Smooth muscle cell (in vitro differentiated cells): ENCODE measurements at regions not wholly inside any gene's neighbourhood (a gene's known extent, or its start where the extent isn't known, plus 50 kb on each side); places are given as distances from the start of the nearest gene placed in this dataset.
A peak's percentile ranks its signal among the peaks of the same experiment; 100 is the strongest.

Source experiments
- DNase-seq: peaks from one replicate; lab custom pipeline; 2025; ENCODE audit not compliant: unreplicated experiment; lab: John Stamatoyannopoulos, UW
- H2AFZ ChIP-seq: fragments of 200-600 bp; sonication (generic); 2 replicates; pipeline ENCODE4 v1.6.0; 2016; ENCODE audit warnings: antibody characterized with exemption, low read depth, mild to moderate bottlenecking
- H3F3A ChIP-seq: fragments of 200-600 bp; sonication (generic); 2 replicates; pipeline ENCODE4 v1.6.0; 2017; ENCODE audit warnings: antibody characterized with exemption, low read depth
- H3K27ac ChIP-seq: fragments of 200-600 bp; sonication (generic); 2 replicates; pipeline ENCODE4 v1.5.1; 2016; ENCODE audit warnings: low read depth, mild to moderate bottlenecking
- H3K27me3 ChIP-seq: fragments of 200-600 bp; sonication (generic); 2 replicates; pipeline ENCODE4 v1.6.1; 2016; ENCODE audit warnings: low read depth, mild to moderate bottlenecking
- H3K36me3 ChIP-seq: fragments of 200-600 bp; sonication (generic); 2 replicates; pipeline ENCODE4 v1.5.1; 2016; ENCODE audit warnings: low read depth
- H3K4me1 ChIP-seq: fragments of 200-600 bp; sonication (generic); 2 replicates; pipeline ENCODE4 v1.5.1; 2016; ENCODE audit warnings: low read depth
- H3K4me2 ChIP-seq: fragments of 200-600 bp; sonication (generic); 2 replicates; pipeline ENCODE4 v1.6.0; 2016; ENCODE audit warnings: mild to moderate bottlenecking
- H3K4me3 ChIP-seq: fragments of 200-600 bp; sonication (generic); 2 replicates; pipeline ENCODE4 v1.5.1; 2016; ENCODE audit warnings: mild to moderate bottlenecking
- H3K79me2 ChIP-seq: fragments of 200-600 bp; sonication (generic); 2 replicates; pipeline ENCODE4 v1.6.0; 2016; ENCODE audit warnings: low read depth, mild to moderate bottlenecking
- H3K9ac ChIP-seq: fragments of 200-600 bp; sonication (generic); 2 replicates; pipeline ENCODE4 v1.6.0; 2016; ENCODE audit warnings: low read depth
- H3K9me3 ChIP-seq: fragments of 200-600 bp; sonication (generic); replicated peaks from 2 replicates; pipeline ENCODE4 v1.5.1; 2016; ENCODE audit warnings: low read depth
- H4K20me1 ChIP-seq: fragments of 200-600 bp; sonication (generic); 2 replicates; pipeline ENCODE4 v1.6.0; 2016; ENCODE audit warnings: low read depth
- WGBS: methylation state at CpG from one replicate; pipeline ENCODE4 v1.1.7; 2016; ENCODE audit warnings: low lambda C conversion rate; 5-methylcytosine and 5-hydroxymethylcytosine counted together
- TF ChIP-seq, protein P1 (sequence below): fragments of 200-600 bp; sonication (generic); IDR thresholded peaks from 2 replicates; pipeline ENCODE4 v1.5.1; 2017; ENCODE audit warnings: borderline replicate concordance, mild to moderate bottlenecking, antibody characterized with exemption; ENCODE audit not compliant: insufficient read depth, poor library complexity, severe bottlenecking

DNA sequence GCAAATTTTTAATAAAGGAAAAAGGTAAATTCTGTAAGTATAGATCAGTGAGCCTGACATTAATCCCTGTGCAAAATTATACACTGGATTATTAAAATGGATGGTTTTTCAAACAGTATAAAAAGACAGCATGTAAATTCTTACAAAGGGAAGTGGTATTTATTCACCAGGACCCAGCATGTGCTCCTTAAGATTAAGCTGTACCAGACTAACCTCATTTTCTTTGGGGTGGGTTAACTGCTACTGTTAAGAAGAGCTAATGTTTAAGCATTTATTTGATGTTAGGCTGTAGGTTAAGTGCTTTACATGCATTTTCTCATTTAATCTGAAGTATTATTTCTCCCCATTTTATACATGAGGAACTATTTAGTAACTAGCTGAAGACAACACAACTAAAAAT lies 60.3 kb upstream of the RFX3 start:
- H3K4me1 ChIP-seq: no peaks in the 10 kb centered on the region
- TF ChIP-seq, protein P1, sequence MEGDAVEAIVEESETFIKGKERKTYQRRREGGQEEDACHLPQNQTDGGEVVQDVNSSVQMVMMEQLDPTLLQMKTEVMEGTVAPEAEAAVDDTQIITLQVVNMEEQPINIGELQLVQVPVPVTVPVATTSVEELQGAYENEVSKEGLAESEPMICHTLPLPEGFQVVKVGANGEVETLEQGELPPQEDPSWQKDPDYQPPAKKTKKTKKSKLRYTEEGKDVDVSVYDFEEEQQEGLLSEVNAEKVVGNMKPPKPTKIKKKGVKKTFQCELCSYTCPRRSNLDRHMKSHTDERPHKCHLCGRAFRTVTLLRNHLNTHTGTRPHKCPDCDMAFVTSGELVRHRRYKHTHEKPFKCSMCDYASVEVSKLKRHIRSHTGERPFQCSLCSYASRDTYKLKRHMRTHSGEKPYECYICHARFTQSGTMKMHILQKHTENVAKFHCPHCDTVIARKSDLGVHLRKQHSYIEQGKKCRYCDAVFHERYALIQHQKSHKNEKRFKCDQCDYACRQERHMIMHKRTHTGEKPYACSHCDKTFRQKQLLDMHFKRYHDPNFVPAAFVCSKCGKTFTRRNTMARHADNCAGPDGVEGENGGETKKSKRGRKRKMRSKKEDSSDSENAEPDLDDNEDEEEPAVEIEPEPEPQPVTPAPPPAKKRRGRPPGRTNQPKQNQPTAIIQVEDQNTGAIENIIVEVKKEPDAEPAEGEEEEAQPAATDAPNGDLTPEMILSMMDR: no peak
- H2AFZ ChIP-seq: no peak overlapping the region
- H3F3A ChIP-seq: no peaks in the 10 kb centered on the region
- no peaks in the 10 kb centered on the region for H3K79me2 ChIP-seq
- H4K20me1 ChIP-seq: no peaks in the 10 kb centered on the region
- no peak overlapping the region for H3K27ac ChIP-seq
- H3K9ac ChIP-seq: no peak overlapping the region
- no peaks in the 10 kb centered on the region for H3K36me3 ChIP-seq
- H3K4me2 ChIP-seq: no peak overlapping the region
- no peaks in the 10 kb centered on the region for H3K27me3 ChIP-seq
- no peak for DNase-seq
- peaks cover 4% of the 10 kb centered on the region for H3K9me3 ChIP-seq
- H3K4me3 ChIP-seq: no peak overlapping the region

DNA sequence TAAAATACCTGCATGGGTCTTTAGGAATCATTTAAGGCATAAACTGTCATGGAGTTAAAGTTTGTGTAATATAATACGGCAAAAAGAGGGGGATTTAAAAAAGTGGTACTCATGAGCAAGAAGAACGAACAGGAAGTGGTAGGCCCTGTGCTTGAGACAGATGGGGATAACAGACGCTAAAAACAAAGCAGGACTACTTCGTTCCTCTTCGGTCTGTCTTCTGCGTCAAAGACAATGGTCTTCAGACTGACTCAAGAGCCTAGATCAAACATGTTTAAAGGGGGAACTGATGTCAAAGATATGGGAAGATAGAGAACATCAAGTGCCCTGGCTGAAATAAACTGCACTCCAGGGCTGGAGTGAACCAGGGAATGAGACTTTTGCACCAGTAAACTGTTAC lies 59.8 kb upstream of the RFX3 start:
- Histone ChIP-seq H3K9me3 (peaks cover 4% of the 10 kb centered on the region), H4K20me1 (no peaks in the 10 kb centered on the region), H3K4me3 (no peak overlapping the region), H3F3A (no peaks in the 10 kb centered on the region), H3K27ac (no peak overlapping the region), H3K79me2 (no peaks in the 10 kb centered on the region), H3K4me2 (no peak overlapping the region), H3K4me1 (no peaks in the 10 kb centered on the region), H3K36me3 (no peaks in the 10 kb centered on the region), H3K9ac (no peak overlapping the region), H2AFZ (no peak overlapping the region), H3K27me3 (no peaks in the 10 kb centered on the region)
- DNase-seq: no peak
- 91% methylated on average over 6 of the region's 6 CpGs for WGBS
- TF ChIP-seq, protein P1: no peak

DNA sequence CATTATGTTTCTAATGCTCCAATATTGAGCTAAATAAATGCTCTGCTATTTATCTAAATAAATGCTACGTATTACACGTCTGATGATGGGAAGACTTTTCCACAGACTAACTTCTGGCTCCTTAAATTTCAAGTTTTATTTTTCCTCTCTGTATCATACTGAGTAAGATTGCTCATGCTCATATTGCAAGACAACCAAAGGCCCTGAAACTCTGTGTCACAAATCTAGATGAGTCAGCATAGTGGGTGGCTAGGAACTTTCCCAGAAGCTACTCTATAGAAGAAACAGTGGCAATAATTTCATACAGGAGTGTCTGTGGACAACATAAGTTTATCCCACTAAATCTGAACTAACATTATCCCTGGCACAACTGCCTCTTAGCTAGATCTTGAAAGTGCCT lies 53.0 kb upstream of the RFX3 start:
- Histone ChIP-seq H3K4me3 (no peak overlapping the region), H3K36me3 (no peaks in the 10 kb centered on the region), H4K20me1 (no peaks in the 10 kb centered on the region), H3K27ac (peak overlapping the region; percentile 62), H3K27me3 (no peaks in the 10 kb centered on the region), H2AFZ (peak overlapping the region; percentile 41), H3F3A (no peaks in the 10 kb centered on the region), H3K9me3 (peaks cover 4% of the 10 kb centered on the region), H3K4me1 (no peaks in the 10 kb centered on the region), H3K9ac (no peak overlapping the region), H3K4me2 (no peak overlapping the region), H3K79me2 (no peaks in the 10 kb centered on the region)
- WGBS: 62% methylated on average over 2 of the region's 2 CpGs
- no peak for DNase-seq
- TF ChIP-seq, protein P1: no peak

DNA sequence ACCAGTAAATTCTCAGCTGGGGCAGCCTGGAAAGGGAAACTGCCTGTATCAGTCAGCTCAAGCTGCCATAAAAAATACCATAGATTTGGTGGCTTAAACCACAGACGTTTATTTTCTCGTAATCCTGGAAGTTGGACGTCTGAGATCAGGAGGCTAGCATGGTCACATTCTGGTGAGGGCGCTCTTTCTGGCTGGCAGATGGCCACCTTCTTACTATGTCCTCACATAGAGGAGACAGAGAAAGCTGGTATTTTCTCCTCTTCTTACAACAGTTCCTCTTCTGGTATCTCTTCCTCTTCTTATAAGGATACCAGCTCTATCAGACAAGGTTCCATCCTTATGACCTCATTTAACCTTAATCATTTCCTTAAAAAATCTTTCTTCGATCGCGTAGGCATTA lies 50.5 kb upstream of the RFX3 start:
- H3K79me2 ChIP-seq: no peaks in the 10 kb centered on the region
- no peaks in the 10 kb centered on the region for H3K4me1 ChIP-seq
- H3F3A ChIP-seq: no peaks in the 10 kb centered on the region
- no peak overlapping the region for H3K27ac ChIP-seq
- H4K20me1 ChIP-seq: no peaks in the 10 kb centered on the region
- H3K27me3 ChIP-seq: no peaks in the 10 kb centered on the region
- no peaks in the 10 kb centered on the region for H3K36me3 ChIP-seq
- H2AFZ ChIP-seq: no peak overlapping the region
- H3K9me3 ChIP-seq: no peaks in the 10 kb centered on the region
- WGBS: 53% methylated on average over 7 of the region's 7 CpGs
- H3K4me2 ChIP-seq: no peak overlapping the region
- DNase-seq: no peak
- TF ChIP-seq, protein P1: no peak
- H3K9ac ChIP-seq: no peak overlapping the region
- no peak overlapping the region for H3K4me3 ChIP-seq
